ENCODE measurements at regions not wholly inside any gene's neighbourhood (a gene's known extent, or its start where the extent isn't known, plus 50 kb on each side); places are given as distances from the start of the nearest gene placed in this dataset.

DNA sequence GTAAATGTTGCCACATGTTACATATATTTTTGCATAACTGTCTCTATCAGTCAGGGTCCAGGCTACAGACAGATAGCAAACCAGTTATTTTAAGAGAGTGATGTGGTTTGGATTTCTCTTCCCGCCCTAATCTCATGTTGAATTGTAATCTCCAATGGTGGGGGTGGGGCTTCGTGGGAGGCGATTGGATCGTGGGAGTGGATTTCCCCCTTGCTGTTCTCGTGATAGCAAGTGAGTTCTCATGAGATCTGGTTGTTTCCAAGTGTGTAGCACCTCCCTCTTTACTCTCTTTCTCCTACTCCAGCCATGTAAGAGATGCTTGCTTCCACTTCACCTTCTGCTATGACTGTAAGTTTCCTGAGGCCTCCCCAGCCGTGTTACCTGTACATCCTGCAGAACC, 704.2 kb upstream of the TBX3 start:
- no peak overlapping the region for H3K4me3 Mint-ChIP-seq
- Histone ChIP-seq H3K4me3 (ENCODE audit: low read length) (no peak overlapping the region), H3K27ac (ENCODE audit: low read depth, low read length) (no peak overlapping the region), H3K4me1 (ENCODE audit: insufficient read depth, low read length) (no peaks in the 10 kb centered on the region), H3K9me3 (ENCODE audit: low read length) (no peaks in the 10 kb centered on the region), H3K36me3 (ENCODE audit: insufficient read depth, low read length) (no peaks in the 10 kb centered on the region), H3K27me3 (ENCODE audit: insufficient read depth, low read length, poor library complexity, severe bottlenecking) (no peaks in the 10 kb centered on the region)
- no peak overlapping the region for H3K27ac Mint-ChIP-seq
- peaks cover 0 to 4% of the 10 kb centered on the region in 2 donors for H3K27me3 Mint-ChIP-seq
- POLR2A ChIA-PET, result no interaction called here
- H3K36me3 Mint-ChIP-seq, result no peaks in the 10 kb centered on the region
- peaks cover 5 to 14% (median 8%) of the 10 kb centered on the region in 5 donors for H3K9me3 Mint-ChIP-seq
- H3K4me1 Mint-ChIP-seq, result no peaks in the 10 kb centered on the region
- CTCF ChIA-PET, result no interaction called here
- DNase-seq, result no peak

DNA sequence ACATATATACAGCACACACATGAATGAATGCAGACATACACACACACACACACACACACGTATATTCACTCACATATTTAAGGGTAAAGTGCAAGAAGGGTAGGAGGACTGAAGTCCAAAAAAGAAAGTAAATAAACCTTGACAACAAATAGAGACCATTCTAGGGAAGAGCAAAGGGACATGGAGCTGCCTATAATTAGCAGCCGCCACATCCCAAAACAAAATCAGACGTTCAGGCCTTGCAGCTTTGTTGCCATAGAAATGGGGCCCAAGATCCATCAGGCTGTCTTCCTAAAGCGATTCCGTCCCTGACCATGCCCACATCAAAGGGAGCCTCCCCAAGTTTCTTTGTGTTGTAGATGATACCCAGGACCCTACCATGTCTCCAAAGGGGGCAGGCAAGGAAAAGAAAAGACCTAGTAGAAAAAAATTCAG, 703.5 kb upstream of the TBX3 start:
- no peak for DNase-seq
- ChIA-PET CTCF (no interaction called here), POLR2A (no interaction called here)
- H3K9me3 Mint-ChIP-seq, result peaks cover 5 to 14% (median 9%) of the 10 kb centered on the region in 5 donors
- Histone ChIP-seq H3K27ac (ENCODE audit: low read depth, low read length) (no peak overlapping the region), H3K4me1 (ENCODE audit: insufficient read depth, low read length) (no peaks in the 10 kb centered on the region), H3K4me3 (ENCODE audit: low read length) (no peak overlapping the region), H3K27me3 (ENCODE audit: insufficient read depth, low read length, poor library complexity, severe bottlenecking) (no peaks in the 10 kb centered on the region), H3K9me3 (ENCODE audit: low read length) (no peaks in the 10 kb centered on the region), H3K36me3 (ENCODE audit: insufficient read depth, low read length) (no peaks in the 10 kb centered on the region)
- H3K36me3 Mint-ChIP-seq, result no peaks in the 10 kb centered on the region
- H3K4me1 Mint-ChIP-seq, result no peaks in the 10 kb centered on the region
- no peak overlapping the region for H3K4me3 Mint-ChIP-seq
- H3K27me3 Mint-ChIP-seq, result peaks cover 0 to 4% of the 10 kb centered on the region in 2 donors
- no peak overlapping the region for H3K27ac Mint-ChIP-seq

DNA sequence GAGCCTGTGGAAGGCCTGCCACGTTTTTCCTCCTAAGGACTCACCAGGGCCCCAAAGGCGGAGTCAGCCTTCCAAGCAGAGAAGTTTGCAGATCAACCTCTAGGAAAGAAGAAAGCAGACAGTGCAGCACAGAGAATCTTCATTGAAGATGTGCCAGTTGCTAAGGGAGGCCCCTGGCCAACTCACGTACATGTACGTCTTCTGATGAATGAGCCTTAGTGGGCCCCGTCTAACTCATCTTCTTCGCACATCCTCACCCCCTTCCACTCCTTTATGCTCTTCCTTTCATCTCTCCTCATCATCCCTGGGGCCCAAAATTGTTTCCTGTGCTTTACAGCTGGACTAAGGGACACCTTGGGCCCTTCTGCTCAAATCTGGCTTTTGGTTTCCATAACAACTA, 703.0 kb upstream of the TBX3 start:
- no peak for DNase-seq
- H3K4me1 Mint-ChIP-seq, result no peaks in the 10 kb centered on the region
- H3K4me1 ChIP-seq (ENCODE audit: insufficient read depth, low read length), result no peaks in the 10 kb centered on the region
- H3K36me3 Mint-ChIP-seq, result no peaks in the 10 kb centered on the region
- ChIA-PET POLR2A (no interaction called here), CTCF (no interaction called here)
- H3K27me3 ChIP-seq (ENCODE audit: insufficient read depth, low read length, poor library complexity, severe bottlenecking), result no peaks in the 10 kb centered on the region
- no peak overlapping the region for H3K27ac ChIP-seq (ENCODE audit: low read depth, low read length)
- no peak overlapping the region for H3K27ac Mint-ChIP-seq
- no peak overlapping the region for H3K4me3 ChIP-seq (ENCODE audit: low read length)
- no peaks in the 10 kb centered on the region for H3K9me3 ChIP-seq (ENCODE audit: low read length)
- H3K36me3 ChIP-seq (ENCODE audit: insufficient read depth, low read length), result no peaks in the 10 kb centered on the region
- H3K27me3 Mint-ChIP-seq, result peaks cover 0 to 4% of the 10 kb centered on the region in 2 donors
- no peak overlapping the region for H3K4me3 Mint-ChIP-seq
- peaks cover 5 to 14% (median 10%) of the 10 kb centered on the region in 5 donors for H3K9me3 Mint-ChIP-seq

DNA sequence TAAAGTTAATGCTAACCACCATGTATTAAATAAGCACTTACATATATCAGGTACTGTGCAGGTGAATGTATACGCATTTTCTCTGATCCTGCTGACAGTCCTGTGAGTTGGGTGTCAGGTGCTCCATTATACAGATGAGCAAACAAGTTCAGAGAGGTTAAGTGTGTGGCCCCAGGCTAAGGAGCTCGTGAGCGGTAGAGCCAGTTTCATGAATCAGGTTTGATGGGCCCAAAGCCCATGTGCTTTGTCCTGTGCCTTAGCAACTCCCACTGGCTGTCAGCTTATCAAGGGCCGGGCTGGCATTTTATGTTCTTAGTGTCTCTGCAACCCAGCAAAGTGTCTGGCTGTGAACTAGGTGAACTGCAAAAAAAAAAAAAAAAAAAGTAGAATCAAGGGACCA, 701.2 kb upstream of the TBX3 start:
- CTCF ChIA-PET, result interaction anchor here (0.7 kb wide), 1 partner anchor 26 kb away, joined by 3 read pairs; no protein-coding TSS in a partner anchor
- Mint-ChIP-seq H3K4me3 (no peak overlapping the region), H3K9me3 (peaks cover 0 to 13% (median 7%) of the 10 kb centered on the region in 5 donors), H3K36me3 (no peaks in the 10 kb centered on the region), H3K27ac (no peak overlapping the region), H3K4me1 (no peaks in the 10 kb centered on the region), H3K27me3 (peaks cover 0 to 4% of the 10 kb centered on the region in 2 donors)
- Histone ChIP-seq H3K4me3 (ENCODE audit: low read length) (no peak overlapping the region), H3K36me3 (ENCODE audit: insufficient read depth, low read length) (no peaks in the 10 kb centered on the region), H3K27me3 (ENCODE audit: insufficient read depth, low read length, poor library complexity, severe bottlenecking) (no peaks in the 10 kb centered on the region), H3K9me3 (ENCODE audit: low read length) (no peaks in the 10 kb centered on the region), H3K27ac (ENCODE audit: low read depth, low read length) (no peak overlapping the region), H3K4me1 (ENCODE audit: insufficient read depth, low read length) (no peaks in the 10 kb centered on the region)
- POLR2A ChIA-PET, result no interaction called here
- no peak for DNase-seq

DNA sequence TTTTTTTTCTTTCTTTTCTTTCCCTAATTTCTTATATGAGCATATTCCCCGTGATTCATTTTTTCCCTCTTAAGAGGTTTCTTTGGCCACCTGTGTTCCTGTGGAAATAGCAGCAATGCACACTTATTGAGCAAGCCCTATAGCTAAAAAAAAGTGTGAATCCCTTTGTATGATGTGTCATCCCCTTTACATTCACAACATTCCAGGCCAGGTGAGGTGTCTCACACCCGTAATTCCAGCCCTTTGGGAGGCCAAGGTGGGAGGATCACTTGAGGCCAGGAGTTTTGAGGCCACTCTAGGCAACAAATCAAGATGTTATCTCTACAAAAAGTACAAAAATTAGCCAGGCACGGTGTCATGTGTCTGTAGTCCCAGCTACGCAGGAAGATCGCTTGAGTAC, 700.4 kb upstream of the TBX3 start:
- Histone ChIP-seq H3K36me3 (ENCODE audit: insufficient read depth, low read length) (no peaks in the 10 kb centered on the region), H3K27me3 (ENCODE audit: insufficient read depth, low read length, poor library complexity, severe bottlenecking) (no peaks in the 10 kb centered on the region), H3K27ac (ENCODE audit: low read depth, low read length) (no peak overlapping the region), H3K9me3 (ENCODE audit: low read length) (no peaks in the 10 kb centered on the region), H3K4me3 (ENCODE audit: low read length) (no peak overlapping the region), H3K4me1 (ENCODE audit: insufficient read depth, low read length) (no peaks in the 10 kb centered on the region)
- no peak for DNase-seq
- peaks cover 0 to 4% of the 10 kb centered on the region in 2 donors for H3K27me3 Mint-ChIP-seq
- CTCF ChIA-PET, result no interaction called here
- H3K27ac Mint-ChIP-seq, result no peak overlapping the region
- no peaks in the 10 kb centered on the region for H3K4me1 Mint-ChIP-seq
- peaks cover 0 to 13% (median 9%) of the 10 kb centered on the region in 5 donors for H3K9me3 Mint-ChIP-seq
- H3K4me3 Mint-ChIP-seq, result no peak overlapping the region
- POLR2A ChIA-PET, result no interaction called here
- H3K36me3 Mint-ChIP-seq, result no peaks in the 10 kb centered on the region

DNA sequence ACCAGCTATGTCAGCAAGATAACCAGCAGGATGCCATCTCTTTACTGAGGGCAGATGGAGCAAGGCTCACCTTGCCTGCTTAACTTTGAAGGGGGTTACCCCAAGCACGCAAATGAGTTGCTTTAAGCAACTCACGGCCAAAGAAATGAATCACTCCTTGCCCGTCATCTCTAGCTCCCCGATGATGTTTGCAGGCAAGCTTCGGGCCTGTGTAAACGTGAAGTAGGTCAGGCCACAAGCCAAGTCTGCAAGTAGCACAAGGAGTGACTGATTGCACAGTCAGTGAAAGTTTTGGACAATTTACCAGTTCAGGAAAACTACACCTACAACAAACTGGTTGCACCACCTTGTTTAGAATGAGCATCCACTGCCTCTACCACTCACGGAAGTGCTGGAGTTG, 699.7 kb upstream of the TBX3 start:
- Mint-ChIP-seq H3K9me3 (peaks cover 0 to 13% (median 9%) of the 10 kb centered on the region in 5 donors), H3K4me3 (no peak overlapping the region), H3K27me3 (peaks cover 0 to 4% of the 10 kb centered on the region in 2 donors), H3K4me1 (no peaks in the 10 kb centered on the region), H3K27ac (no peak overlapping the region), H3K36me3 (no peaks in the 10 kb centered on the region)
- ChIA-PET POLR2A (no interaction called here), CTCF (no interaction called here)
- no peak overlapping the region for H3K27ac ChIP-seq (ENCODE audit: low read depth, low read length)
- no peaks in the 10 kb centered on the region for H3K27me3 ChIP-seq (ENCODE audit: insufficient read depth, low read length, poor library complexity, severe bottlenecking)
- no peak for DNase-seq
- no peaks in the 10 kb centered on the region for H3K36me3 ChIP-seq (ENCODE audit: insufficient read depth, low read length)
- no peaks in the 10 kb centered on the region for H3K9me3 ChIP-seq (ENCODE audit: low read length)
- no peaks in the 10 kb centered on the region for H3K4me1 ChIP-seq (ENCODE audit: insufficient read depth, low read length)
- no peak overlapping the region for H3K4me3 ChIP-seq (ENCODE audit: low read length)

DNA sequence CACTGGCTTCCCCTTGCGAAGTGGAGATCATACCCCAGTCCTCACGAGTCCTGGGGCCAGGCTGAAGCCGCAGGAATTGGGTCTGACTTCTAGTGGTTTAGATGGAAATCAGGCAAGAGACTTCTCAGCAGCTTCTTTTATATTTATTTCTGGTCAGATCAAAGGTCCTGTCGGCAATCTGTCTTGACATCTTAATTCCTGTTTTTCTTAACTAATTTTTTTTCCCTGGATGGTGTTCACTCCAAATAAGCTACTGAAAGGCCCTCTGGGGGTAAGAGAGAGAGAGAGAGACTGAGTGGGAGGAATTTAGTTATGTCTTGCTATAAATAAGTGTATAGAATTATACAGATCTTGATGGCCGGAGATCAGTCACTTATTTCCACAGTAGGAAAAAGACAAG, 698.7 kb upstream of the TBX3 start:
- peaks cover 0 to 4% of the 10 kb centered on the region in 2 donors for H3K27me3 Mint-ChIP-seq
- no peak overlapping the region for H3K27ac Mint-ChIP-seq
- Histone ChIP-seq H3K27ac (ENCODE audit: low read depth, low read length) (no peak overlapping the region), H3K27me3 (ENCODE audit: insufficient read depth, low read length, poor library complexity, severe bottlenecking) (no peaks in the 10 kb centered on the region), H3K4me1 (ENCODE audit: insufficient read depth, low read length) (no peaks in the 10 kb centered on the region), H3K36me3 (ENCODE audit: insufficient read depth, low read length) (no peaks in the 10 kb centered on the region), H3K9me3 (ENCODE audit: low read length) (no peaks in the 10 kb centered on the region), H3K4me3 (ENCODE audit: low read length) (no peak overlapping the region)
- CTCF ChIA-PET, result no interaction called here
- no peak for DNase-seq
- H3K36me3 Mint-ChIP-seq, result no peaks in the 10 kb centered on the region
- no peaks in the 10 kb centered on the region for H3K4me1 Mint-ChIP-seq
- no peak overlapping the region for H3K4me3 Mint-ChIP-seq
- H3K9me3 Mint-ChIP-seq, result peaks cover 0 to 17% (median 9%) of the 10 kb centered on the region in 5 donors
- POLR2A ChIA-PET, result no interaction called here

DNA sequence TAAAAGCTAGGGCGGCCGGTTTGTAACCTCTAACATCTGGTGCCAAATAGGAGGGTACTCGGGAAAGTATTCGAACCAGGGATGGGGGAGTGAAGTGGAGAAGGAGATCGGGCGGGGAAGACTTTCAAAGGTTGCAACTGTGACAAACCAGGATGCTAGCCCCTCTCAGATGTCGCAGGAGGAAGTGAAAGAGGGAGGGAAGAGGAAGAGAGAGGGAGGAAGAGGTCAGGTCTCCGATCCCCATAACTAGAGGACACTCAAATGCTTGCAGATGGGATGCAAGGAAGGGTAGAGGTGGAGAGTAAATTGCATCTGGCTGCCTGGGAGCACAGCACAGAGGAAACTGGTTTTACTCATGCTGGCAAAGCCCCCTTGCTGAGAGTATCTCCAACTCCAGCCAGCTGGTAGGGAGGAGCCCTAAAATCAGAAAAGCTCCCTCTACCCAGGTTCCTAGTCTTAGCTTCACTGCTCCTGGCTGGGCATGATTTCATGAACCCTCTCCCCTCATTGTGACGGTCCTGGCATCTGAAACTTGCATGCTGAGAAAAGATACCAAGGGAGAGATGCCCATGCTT, 696.7 kb upstream of the TBX3 start:
- no peak overlapping the region for H3K4me3 Mint-ChIP-seq
- no peaks in the 10 kb centered on the region for H3K27me3 ChIP-seq (ENCODE audit: insufficient read depth, low read length, poor library complexity, severe bottlenecking)
- no peaks in the 10 kb centered on the region for H3K4me1 ChIP-seq (ENCODE audit: insufficient read depth, low read length)
- no peaks in the 10 kb centered on the region for H3K9me3 ChIP-seq (ENCODE audit: low read length)
- H3K27ac Mint-ChIP-seq, result no peak overlapping the region
- no peak for DNase-seq
- no peak overlapping the region for H3K27ac ChIP-seq (ENCODE audit: low read depth, low read length)
- POLR2A ChIA-PET, result no interaction called here
- H3K4me3 ChIP-seq (ENCODE audit: low read length), result no peak overlapping the region
- H3K36me3 Mint-ChIP-seq, result no peaks in the 10 kb centered on the region
- H3K27me3 Mint-ChIP-seq, result peaks cover 0 to 1% of the 10 kb centered on the region in 2 donors
- H3K9me3 Mint-ChIP-seq, result peaks cover 0 to 13% (median 5%) of the 10 kb centered on the region in 5 donors
- CTCF ChIA-PET, result no interaction called here
- H3K36me3 ChIP-seq (ENCODE audit: insufficient read depth, low read length), result no peaks in the 10 kb centered on the region
- H3K4me1 Mint-ChIP-seq, result peaks cover 0 to under 1% (median 0%) of the 10 kb centered on the region in 3 donors

DNA sequence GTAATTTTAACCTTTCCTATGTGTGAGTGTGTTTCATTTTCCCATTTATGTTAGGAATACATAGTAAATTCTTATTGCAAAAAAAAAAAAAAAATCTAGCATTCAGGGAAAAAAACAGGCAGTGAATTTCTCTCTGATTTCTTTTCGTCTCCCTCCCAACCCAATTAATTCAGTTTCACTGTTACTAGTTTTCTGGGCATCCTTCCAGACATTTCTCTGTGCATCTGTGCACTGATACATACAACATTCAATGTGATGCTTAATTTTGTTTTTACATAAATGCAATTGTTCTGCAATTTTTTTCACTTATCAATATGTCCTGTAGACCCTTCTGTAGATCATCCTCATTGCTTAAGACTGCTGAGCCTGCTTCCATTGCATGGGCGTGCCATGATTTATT, 694.3 kb upstream of the TBX3 start:
- H3K9me3 ChIP-seq (ENCODE audit: low read length), result no peaks in the 10 kb centered on the region
- no peaks in the 10 kb centered on the region for H3K36me3 ChIP-seq (ENCODE audit: insufficient read depth, low read length)
- Mint-ChIP-seq H3K27ac (no peak overlapping the region), H3K27me3 (no peaks in the 10 kb centered on the region), H3K4me1 (peaks cover 0 to 5% (median 0%) of the 10 kb centered on the region in 3 donors), H3K4me3 (no peak overlapping the region), H3K9me3 (peaks cover 0 to 17% (median 13%) of the 10 kb centered on the region in 5 donors), H3K36me3 (no peaks in the 10 kb centered on the region)
- H3K27ac ChIP-seq (ENCODE audit: low read depth, low read length), result no peak overlapping the region
- no peaks in the 10 kb centered on the region for H3K4me1 ChIP-seq (ENCODE audit: insufficient read depth, low read length)
- DNase-seq, result no peak
- no peaks in the 10 kb centered on the region for H3K27me3 ChIP-seq (ENCODE audit: insufficient read depth, low read length, poor library complexity, severe bottlenecking)
- CTCF ChIA-PET, result no interaction called here
- POLR2A ChIA-PET, result no interaction called here
- H3K4me3 ChIP-seq (ENCODE audit: low read length), result no peak overlapping the region

Data from CD8-positive, alpha-beta memory T cell (primary cell).